ENCODE measurements at regions not wholly inside any gene's neighbourhood (a gene's known extent, or its start where the extent isn't known, plus 50 kb on each side); places are given as distances from the start of the nearest gene placed in this dataset.

- Histone ChIP-seq H3K27me3 (no peaks in the 10 kb centered on the region), H3K27ac (no peak overlapping the region), H3K36me3 (no peaks in the 10 kb centered on the region), H3K4me1 (no peaks in the 10 kb centered on the region), H3K9me3 (no peaks in the 10 kb centered on the region), H3K4me3 (no peak overlapping the region)
- 39 to 66% methylated on average over 7 of the region's 7 CpGs for WGBS, 2 donors
- intact Hi-C loops (cut with DNase I): no loop called here
- TF ChIP-seq POLR2AphosphoS5 (IDR thresholded peaks at IDR 0.05): no peak
- no peak for TF ChIP-seq CTCF (IDR thresholded peaks at IDR 0.05)
- TF ChIP-seq EP300 (IDR thresholded peaks at IDR 0.05): no peak
- TF ChIP-seq POLR2A (IDR thresholded peaks at IDR 0.05): no peak
- no peak for DNase-seq
Measured at GRCh38 chr10:23869548-23869947, 339.4 kb upstream of the KIAA1217 start.

- TF ChIP-seq EP300 (IDR thresholded peaks at IDR 0.05) (no peak), POLR2AphosphoS5 (IDR thresholded peaks at IDR 0.05) (no peak), CTCF (IDR thresholded peaks at IDR 0.05) (no peak), POLR2A (IDR thresholded peaks at IDR 0.05) (no peak)
- Histone ChIP-seq H3K27me3 (no peaks in the 10 kb centered on the region), H3K27ac (no peak overlapping the region), H3K36me3 (no peaks in the 10 kb centered on the region), H3K9me3 (no peaks in the 10 kb centered on the region), H3K4me3 (no peak overlapping the region), H3K4me1 (no peaks in the 10 kb centered on the region)
- DNase-seq: no peak
- intact Hi-C loops (cut with DNase I): no loop called here
- WGBS, 2 donors: 54 to 70% methylated on average over 3 of the region's 3 CpGs
Measured at GRCh38 chr10:23869996-23870395, 338.9 kb upstream of the KIAA1217 start.

GRCh38 chr10:23870651-23871610 is 338.0 kb upstream of the KIAA1217 start:
- intact Hi-C loops (cut with DNase I): no loop called here
- H3K4me1 ChIP-seq: no peaks in the 10 kb centered on the region
- no peak overlapping the region for H3K27ac ChIP-seq
- no peak overlapping the region for H3K4me3 ChIP-seq
- no peak for TF ChIP-seq POLR2A (IDR thresholded peaks at IDR 0.05)
- no peak for TF ChIP-seq POLR2AphosphoS5 (IDR thresholded peaks at IDR 0.05)
- no peak for TF ChIP-seq EP300 (IDR thresholded peaks at IDR 0.05)
- no peak for TF ChIP-seq CTCF (IDR thresholded peaks at IDR 0.05)
- no peaks in the 10 kb centered on the region for H3K36me3 ChIP-seq
- peaks cover 0 to under 1% (median 0%) of the 10 kb centered on the region in 4 donors for H3K9me3 ChIP-seq
- 47 to 69% methylated on average over 2 of the region's 2 CpGs for WGBS, 2 donors
- H3K27me3 ChIP-seq: no peaks in the 10 kb centered on the region
- DNase-seq: no peak

- WGBS, 2 donors: 53 to 64% methylated on average over 2 of the region's 2 CpGs
Measured at GRCh38 chr10:23872290-23872689, 336.6 kb upstream of the KIAA1217 start.

More at GRCh38 chr10:23872290-23872689, 336.6 kb upstream of the KIAA1217 start:
- no peaks in the 10 kb centered on the region for H3K27me3 ChIP-seq
- intact Hi-C loops (cut with DNase I): no loop called here
- TF ChIP-seq CTCF (IDR thresholded peaks at IDR 0.05) (no peak), POLR2A (IDR thresholded peaks at IDR 0.05) (no peak), EP300 (IDR thresholded peaks at IDR 0.05) (no peak), POLR2AphosphoS5 (IDR thresholded peaks at IDR 0.05) (no peak)
- H3K4me3 ChIP-seq: no peak overlapping the region
- no peak overlapping the region for H3K27ac ChIP-seq
- H3K4me1 ChIP-seq: no peaks in the 10 kb centered on the region
- no peak for DNase-seq
- no peaks in the 10 kb centered on the region for H3K36me3 ChIP-seq
- peaks cover 0 to 2% (median 0%) of the 10 kb centered on the region in 4 donors for H3K9me3 ChIP-seq

Data from sigmoid colon (tissue), 6 donors.